SK-N-SH treated with all-trans-retinoic acid at 6 μM for 48 hours (cell line): ENCODE measurements at regions not wholly inside any gene's neighbourhood (a gene's known extent, or its start where the extent isn't known, plus 50 kb on each side); places are given as distances from the start of the nearest gene placed in this dataset.

ENCODE experiments used
- ATAC-seq: fragments of 200-7000 bp; cut with Tn5 transposase; 3 replicates; pipeline ENCODE4 v1.9.1; 2020; ENCODE audit warnings: mild to moderate bottlenecking, moderate library complexity
- BACH2 ChIP-seq: fragments of 250-450 bp; sonication (Bioruptor Pico); IDR thresholded peaks from 2 replicates; pipeline ENCODE4 v1.9.0; 2021; ENCODE audit warnings: mild to moderate bottlenecking, borderline replicate concordance
- CSDC2 ChIP-seq: fragments of 250-450 bp; sonication (Bioruptor Pico); IDR thresholded peaks from 2 replicates; pipeline ENCODE4 v1.5.0; 2020; ENCODE audit warnings: mild to moderate bottlenecking, moderate library complexity
- ESRRG ChIP-seq: fragments of 250-450 bp; sonication (Bioruptor Pico); IDR thresholded peaks from 2 replicates; pipeline ENCODE4 v1.6.1; 2021; ENCODE audit warnings: mild to moderate bottlenecking
- GLIS3 ChIP-seq: fragments of 250-450 bp; sonication (Bioruptor Pico); IDR thresholded peaks from 2 replicates; pipeline ENCODE4 v1.5.0; 2020; ENCODE audit warnings: mild to moderate bottlenecking, moderate library complexity
- ISL1 ChIP-seq: fragments of 250-450 bp; sonication (Bioruptor Pico); IDR thresholded peaks from 2 replicates; pipeline ENCODE4 v2.1.2; 2022; ENCODE audit warnings: mild to moderate bottlenecking, moderate library complexity
- OSR1 ChIP-seq: fragments of 250-450 bp; sonication (Bioruptor Pico); IDR thresholded peaks from 2 replicates; pipeline ENCODE4 v1.8.0; 2022; ENCODE audit warnings: moderate library complexity, mild to moderate bottlenecking, inconsistent platforms
- POU6F1 ChIP-seq: fragments of 250-450 bp; sonication (Bioruptor Pico); IDR thresholded peaks from 2 replicates; pipeline ENCODE4 v1.8.0; 2021; ENCODE audit warnings: low read depth, mild to moderate bottlenecking, moderate library complexity, borderline replicate concordance
- RARB ChIP-seq: fragments of 250-450 bp; sonication (Bioruptor Pico); IDR thresholded peaks from 2 replicates; pipeline ENCODE4 v1.8.0; 2021; ENCODE audit warnings: mild to moderate bottlenecking, moderate library complexity
- SNAI2 ChIP-seq: fragments of 250-450 bp; sonication (Bioruptor Pico); IDR thresholded peaks from 2 replicates; pipeline ENCODE4 v1.5.0; 2020; ENCODE audit warnings: mild to moderate bottlenecking, moderate library complexity
- TCF4 ChIP-seq: fragments of 250-450 bp; sonication (Bioruptor Pico); IDR thresholded peaks from 2 replicates; pipeline ENCODE4 v1.8.0; 2021; ENCODE audit warnings: mild to moderate bottlenecking, moderate library complexity, borderline replicate concordance
- TOX ChIP-seq: fragments of 250-450 bp; sonication (Bioruptor Pico); IDR thresholded peaks from 2 replicates; pipeline ENCODE4 v1.8.0; 2021; ENCODE audit warnings: mild to moderate bottlenecking, moderate library complexity, borderline replicate concordance
- TSHZ2 ChIP-seq: fragments of 250-450 bp; sonication (Bioruptor Pico); IDR thresholded peaks from 2 replicates; pipeline ENCODE4 v1.5.0; 2020; ENCODE audit warnings: mild to moderate bottlenecking, moderate library complexity
- ZC3H10 ChIP-seq: fragments of 250-450 bp; sonication (Bioruptor Pico); IDR thresholded peaks from 2 replicates; pipeline ENCODE4 v1.5.1; 2021; ENCODE audit warnings: mild to moderate bottlenecking, moderate library complexity
- ZFP3 ChIP-seq: fragments of 250-450 bp; sonication (Bioruptor Pico); IDR thresholded peaks from 2 replicates; pipeline ENCODE4 v1.5.0; 2020; ENCODE audit warnings: mild to moderate bottlenecking, moderate library complexity
- ZFP30 ChIP-seq: fragments of 450-650 bp; formaldehyde crosslinking; IDR thresholded peaks from 2 replicates; pipeline ENCODE4 v1.5.0; 2022; ENCODE audit warnings: mild to moderate bottlenecking, moderate library complexity
- ZNF565 ChIP-seq: fragments of 450-650 bp; formaldehyde crosslinking; conservative IDR thresholded peaks from 2 replicates; pipeline ENCODE4 v1.5.0; 2020; ENCODE audit warnings: low read depth, mild to moderate bottlenecking, moderate library complexity
- ZNF8 ChIP-seq: fragments of 450-650 bp; formaldehyde crosslinking; IDR thresholded peaks from 2 replicates; pipeline ENCODE4 v1.5.0; 2020; ENCODE audit warnings: mild to moderate bottlenecking, moderate library complexity
- TF ChIP-seq, protein P1 (sequence below): fragments of 250-450 bp; sonication (Bioruptor Pico); IDR thresholded peaks from 2 replicates; pipeline ENCODE4 v1.8.0; 2020; ENCODE audit warnings: mild to moderate bottlenecking, moderate library complexity, borderline replicate concordance

GRCh38 chr15:91480426-91480825 lies 373.1 kb upstream of the SLCO3A1 start:
- no peak for ATAC-seq
- TF ChIP-seq ZFP3 (no peak), ESRRG (no peak), CSDC2 (CRISPR knock-in tag) (no peak), RARB (CRISPR knock-in tag) (no peak), TSHZ2 (CRISPR knock-in tag) (no peak), ZNF8 (CRISPR knock-in tag) (no peak), ZFP30 (CRISPR knock-in tag) (no peak), SNAI2 (CRISPR knock-in tag) (no peak), GLIS3 (no peak), TOX (CRISPR knock-in tag) (no peak), BACH2 (CRISPR knock-in tag) (no peak)
- TF ChIP-seq, protein P1, sequence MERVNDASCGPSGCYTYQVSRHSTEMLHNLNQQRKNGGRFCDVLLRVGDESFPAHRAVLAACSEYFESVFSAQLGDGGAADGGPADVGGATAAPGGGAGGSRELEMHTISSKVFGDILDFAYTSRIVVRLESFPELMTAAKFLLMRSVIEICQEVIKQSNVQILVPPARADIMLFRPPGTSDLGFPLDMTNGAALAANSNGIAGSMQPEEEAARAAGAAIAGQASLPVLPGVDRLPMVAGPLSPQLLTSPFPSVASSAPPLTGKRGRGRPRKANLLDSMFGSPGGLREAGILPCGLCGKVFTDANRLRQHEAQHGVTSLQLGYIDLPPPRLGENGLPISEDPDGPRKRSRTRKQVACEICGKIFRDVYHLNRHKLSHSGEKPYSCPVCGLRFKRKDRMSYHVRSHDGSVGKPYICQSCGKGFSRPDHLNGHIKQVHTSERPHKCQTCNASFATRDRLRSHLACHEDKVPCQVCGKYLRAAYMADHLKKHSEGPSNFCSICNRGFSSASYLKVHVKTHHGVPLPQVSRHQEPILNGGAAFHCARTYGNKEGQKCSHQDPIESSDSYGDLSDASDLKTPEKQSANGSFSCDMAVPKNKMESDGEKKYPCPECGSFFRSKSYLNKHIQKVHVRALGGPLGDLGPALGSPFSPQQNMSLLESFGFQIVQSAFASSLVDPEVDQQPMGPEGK (CRISPR knock-in tag), result no peak

- no peak for ATAC-seq
- no peak for TF ChIP-seq ISL1 (CRISPR knock-in tag)
- TF ChIP-seq ZNF565 (CRISPR knock-in tag), result no peak
- no peak for TF ChIP-seq POU6F1
- TF ChIP-seq ZC3H10 (CRISPR knock-in tag), result no peak
- TF ChIP-seq, all 23 proteins: peak for 0
These were observed 370.7 kb upstream of the SLCO3A1 start for GRCh38 chr15:91482799-91483198.

GRCh38 chr15:91484141-91484540 lies 369.4 kb upstream of the SLCO3A1 start:
- TF ChIP-seq ZNF8 (CRISPR knock-in tag) (no peak), TOX (CRISPR knock-in tag) (no peak), OSR1 (CRISPR knock-in tag) (no peak)
- TF ChIP-seq, protein P1 (CRISPR knock-in tag), result no peak
- no peak for ATAC-seq

DNA sequence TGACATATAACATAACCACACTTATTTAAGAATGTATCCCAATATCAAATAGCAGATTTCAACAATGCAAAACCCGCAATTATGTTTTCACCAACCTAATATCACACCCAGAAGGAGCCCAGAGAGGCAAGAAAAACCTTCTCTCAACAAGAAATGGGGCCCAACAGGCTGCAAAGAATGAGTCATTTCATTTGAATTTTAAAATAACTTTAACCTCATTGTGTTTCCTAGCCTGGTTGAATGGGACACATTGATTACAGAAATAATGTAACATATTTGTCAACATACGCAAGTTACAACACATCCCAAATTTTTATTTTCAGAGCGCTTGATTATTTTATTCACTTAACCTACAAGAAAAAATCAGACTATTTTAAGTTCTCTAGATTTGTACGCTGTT lies 365.1 kb upstream of the SLCO3A1 start:
- TF ChIP-seq TOX (CRISPR knock-in tag), result no peak
- no peak for TF ChIP-seq RARB (CRISPR knock-in tag)
- no peak for TF ChIP-seq TCF4 (CRISPR knock-in tag)
- TF ChIP-seq ZNF565 (CRISPR knock-in tag), result no peak
- TF ChIP-seq, protein P1 (CRISPR knock-in tag), result no peak
- no peak for TF ChIP-seq OSR1 (CRISPR knock-in tag)
- no peak for TF ChIP-seq ZFP3
- no peak for TF ChIP-seq CSDC2 (CRISPR knock-in tag)
- no peak for TF ChIP-seq SNAI2 (CRISPR knock-in tag)
- TF ChIP-seq POU6F1, result no peak

More for the DNA sequence above, 365.1 kb upstream of the SLCO3A1 start:
- ATAC-seq, result no peak
